HG02970 (cell line): ENCODE measurements at regions not wholly inside any gene's neighbourhood (a gene's known extent, or its start where the extent isn't known, plus 50 kb on each side); places are given as distances from the start of the nearest gene placed in this dataset.
"Not testable (repeated sequence)": the region's sequence is repeated elsewhere in the genome, so short reads cannot be mapped to it uniquely, and the experiment has no call there.

ENCODE experiments used
- ATAC-seq: cut with Tn5 transposase; IDR thresholded peaks from one replicate; pipeline ENCODE4 v1.9.1; 2021; ENCODE audit warnings: mild to moderate bottlenecking, moderate library complexity, moderate number of reproducible peaks; ENCODE audit not compliant: unreplicated experiment, low FRiP score

- no peak for ATAC-seq
These were observed 87.5 kb upstream of the ERCC6L2 start for GRCh38 chr9:95788021-95788420.

- ATAC-seq: no peak
These were observed 90.3 kb upstream of the ERCC6L2 start for GRCh38 chr9:95785209-95785608.

GRCh38 chr9:95784318-95784717, 91.2 kb upstream of the ERCC6L2 start:
- no peak for ATAC-seq

- ATAC-seq: no peak
These were observed 92.0 kb upstream of the ERCC6L2 start for GRCh38 chr9:95783426-95783975.

GRCh38 chr9:95780751-95781150, 94.7 kb upstream of the ERCC6L2 start:
- ATAC-seq: no peak

GRCh38 chr9:95780121-95780520, 95.4 kb upstream of the ERCC6L2 start:
- ATAC-seq: no peak

GRCh38 chr9:95779597-95779996, 95.9 kb upstream of the ERCC6L2 start:
- not testable (repeated sequence) for ATAC-seq

- no peak for ATAC-seq
These were observed 96.5 kb upstream of the ERCC6L2 start for GRCh38 chr9:95778957-95779356.

GRCh38 chr9:95777136-95777535, 98.4 kb upstream of the ERCC6L2 start:
- no peak for ATAC-seq

- ATAC-seq: no peak
These were observed 99.3 kb upstream of the ERCC6L2 start for GRCh38 chr9:95776176-95776575.

- ATAC-seq: no peak
These were observed 100.3 kb upstream of the ERCC6L2 start for GRCh38 chr9:95775191-95775590.

- no peak for ATAC-seq
These were observed 102.5 kb upstream of the ERCC6L2 start for GRCh38 chr9:95773053-95773418.

GRCh38 chr9:95772320-95773052, 103.0 kb upstream of the ERCC6L2 start:
- ATAC-seq: no peak

- ATAC-seq: no peak
These were observed 103.8 kb upstream of the ERCC6L2 start for GRCh38 chr9:95771556-95772246.

GRCh38 chr9:95770653-95771131, 104.8 kb upstream of the ERCC6L2 start:
- no peak for ATAC-seq

GRCh38 chr9:95769909-95770433, 105.5 kb upstream of the ERCC6L2 start:
- ATAC-seq: no peak

- ATAC-seq: no peak
These were observed 106.0 kb upstream of the ERCC6L2 start for GRCh38 chr9:95769473-95769872.

GRCh38 chr9:95766906-95767305, 108.6 kb upstream of the ERCC6L2 start:
- ATAC-seq: no peak

- ATAC-seq: no peak
These were observed 110.8 kb upstream of the ERCC6L2 start for GRCh38 chr9:95764533-95765319.

- no peak for ATAC-seq
These were observed 111.5 kb upstream of the ERCC6L2 start for GRCh38 chr9:95763983-95764382.

- no peak for ATAC-seq
These were observed 112.5 kb upstream of the ERCC6L2 start for GRCh38 chr9:95763006-95763405.
